ENCODE measurements at regions not wholly inside any gene's neighbourhood (a gene's known extent, or its start where the extent isn't known, plus 50 kb on each side); places are given as distances from the start of the nearest gene placed in this dataset.

GRCh38 chr5:163383754-163384153 lies 53.6 kb upstream of the CCNG1 start:
- TF ChIP-seq SP1 (IDR thresholded peaks at IDR 0.05): no peak
- no peak for TF ChIP-seq TARDBP (IDR thresholded peaks at IDR 0.05)
- TF ChIP-seq FOXK2 (IDR thresholded peaks at IDR 0.05): no peak
- TF ChIP-seq BHLHE40 (IDR thresholded peaks at IDR 0.05; ENCODE audit: borderline replicate concordance): no peak
- TF ChIP-seq SUZ12 (IDR thresholded peaks at IDR 0.05): no peak
- no peak for TF ChIP-seq NFRKB (IDR thresholded peaks at IDR 0.05)
- TF ChIP-seq HDGF (IDR thresholded peaks at IDR 0.05; ENCODE audit: borderline replicate concordance): no peak
- TF ChIP-seq FOXM1 (IDR thresholded peaks at IDR 0.05; ENCODE audit: borderline replicate concordance): no peak
- no peak for TF ChIP-seq ZNF384 (IDR thresholded peaks at IDR 0.05)
- no peak for TF ChIP-seq ELF4 (IDR thresholded peaks at IDR 0.05)
- no peak for TF ChIP-seq ARNT (IDR thresholded peaks at IDR 0.05)

Data from HEK293T (cell line).